IMR-90 (cell line): ENCODE measurements at regions not wholly inside any gene's neighbourhood (a gene's known extent, or its start where the extent isn't known, plus 50 kb on each side); places are given as distances from the start of the nearest gene placed in this dataset.

ENCODE experiments used
- ATAC-seq: fragments of 200-7000 bp; cut with Tn5 transposase; 2 replicates; pipeline ENCODE4 v1.9.1; 2020; ENCODE audit warnings: low read depth, mild to moderate bottlenecking, moderate library complexity
- BruUV-seq: library from RNA; stranded (reverse); fragments of 400-500 nt; replicated peaks from 2 replicates; lab custom pipeline; 2021; lab: Mats Ljungman, UMichigan
- CTCF ChIA-PET: fragments of 300-600 bp; formaldehyde crosslinking; extraction: SDS; loops from one replicate; lab custom pipeline; 2021; ENCODE audit warnings: antibody characterized with exemption; lab: Yijun Ruan, JAX
- POLR2A ChIA-PET: fragments of 300-600 bp; sonication (Branson Sonifier 250); formaldehyde crosslinking; loops from one replicate; lab custom pipeline; 2022; ENCODE audit warnings: antibody characterized with exemption; ENCODE audit not compliant: unreplicated experiment; lab: Charles Lee
- DNase-seq: peaks from one replicate; pipeline ENCODE4 v3.0.0; 2013
- H2AFZ ChIP-seq: replicated peaks from 2 replicates; pipeline ENCODE3; 2013; ENCODE audit warnings: low read length, mild to moderate bottlenecking; ENCODE audit not compliant: poor library complexity
- H2AK5ac ChIP-seq: 2 replicates; pipeline ENCODE4 v1.6.1; 2013; ENCODE audit warnings: low read depth, low read length, inconsistent platforms
- H2AK9ac ChIP-seq: replicated peaks from 2 replicates; pipeline ENCODE3; 2013; ENCODE audit warnings: mild to moderate bottlenecking, low read depth, low read length, moderate library complexity; ENCODE audit not compliant: poor library complexity
- H2BK120ac ChIP-seq: 2 replicates; pipeline ENCODE4 v1.6.1; 2013; ENCODE audit warnings: low read depth, low read length, inconsistent platforms
- H2BK15ac ChIP-seq: 3 replicates; pipeline ENCODE4 v1.6.1; 2013; ENCODE audit warnings: low read depth, low read length, inconsistent platforms
- H2BK20ac ChIP-seq: 2 replicates; pipeline ENCODE4 v1.6.1; 2013; ENCODE audit warnings: low read depth, mild to moderate bottlenecking, inconsistent platforms, low read length, moderate library complexity
- H2BK5ac ChIP-seq: 2 replicates; pipeline ENCODE4 v1.6.1; 2013; ENCODE audit warnings: mild to moderate bottlenecking, low read depth, low read length, inconsistent platforms; ENCODE audit not compliant: poor library complexity, severe bottlenecking
- H3K14ac ChIP-seq: replicated peaks from 2 replicates; pipeline ENCODE4 v1.6.1; 2013; ENCODE audit warnings: low read depth, low read length, inconsistent platforms
- H3K18ac ChIP-seq: 2 replicates; pipeline ENCODE4 v1.6.1; 2013; ENCODE audit warnings: low read depth, low read length, control low read depth
- H3K23ac ChIP-seq: 2 replicates; pipeline ENCODE4 v1.6.1; 2013; ENCODE audit warnings: low read depth, low read length, inconsistent platforms
- H3K27ac ChIP-seq: 2 replicates; pipeline ENCODE4 v1.5.1; 2013; ENCODE audit warnings: mild to moderate bottlenecking, control low read depth, low read length; ENCODE audit not compliant: insufficient read depth
- H3K27me3 ChIP-seq: 2 replicates; pipeline ENCODE4 v1.6.1; 2013; ENCODE audit warnings: low read length; ENCODE audit not compliant: control insufficient read depth, insufficient read depth
- H3K36me3 ChIP-seq: 2 replicates; pipeline ENCODE4 v1.6.1; 2013; ENCODE audit warnings: low read length, mixed read lengths; ENCODE audit not compliant: control insufficient read depth, insufficient read depth
- H3K4ac ChIP-seq: 2 replicates; pipeline ENCODE4 v1.6.1; 2013; ENCODE audit warnings: low read depth, low read length, inconsistent platforms
- H3K4me1 ChIP-seq: 2 replicates; pipeline ENCODE4 v1.6.1; 2013; ENCODE audit warnings: low read length, mixed read lengths; ENCODE audit not compliant: control insufficient read depth, insufficient read depth
- H3K4me2 ChIP-seq: 2 replicates; pipeline ENCODE4 v1.6.1; 2013; ENCODE audit warnings: low read depth, mild to moderate bottlenecking, control low read depth, low read length, moderate library complexity
- H3K4me3 ChIP-seq: 2 replicates; pipeline ENCODE4 v1.5.1; 2013; ENCODE audit warnings: low read depth, mild to moderate bottlenecking, control low read depth, low read length, moderate library complexity; ENCODE audit not compliant: insufficient read depth
- H3K56ac ChIP-seq: 2 replicates; pipeline ENCODE4 v1.6.1; 2013; ENCODE audit warnings: low read length, inconsistent platforms; ENCODE audit not compliant: insufficient read depth; ENCODE audit errors: extremely low read depth
- H3K79me1 ChIP-seq, 2 experiments: 2 replicates each; pipeline ENCODE4 v1.6.1; 2013; ENCODE audit warnings: low read length in 2 of 2, inconsistent platforms in 1 of 2, low read depth in 1 of 2
- H3K9ac ChIP-seq: 2 replicates; pipeline ENCODE4 v1.6.1; 2013; ENCODE audit warnings: low read depth, low read length, control low read depth
- H3K9me1 ChIP-seq: 2 replicates; pipeline ENCODE4 v1.6.1; 2013; ENCODE audit warnings: low read length, inconsistent platforms; ENCODE audit not compliant: insufficient read depth
- H3K9me3 ChIP-seq: 2 replicates; pipeline ENCODE4 v1.6.1; 2013; ENCODE audit warnings: low read length; ENCODE audit not compliant: control insufficient read depth, insufficient read depth
- H4K20me1 ChIP-seq: 2 replicates; pipeline ENCODE4 v1.6.1; 2013; ENCODE audit warnings: low read length, inconsistent platforms; ENCODE audit not compliant: insufficient read depth
- H4K5ac ChIP-seq: 2 replicates; pipeline ENCODE4 v1.6.1; 2013; ENCODE audit warnings: mild to moderate bottlenecking, low read depth, low read length, control low read depth
- H4K8ac ChIP-seq, 2 experiments: 2 replicates each; pipeline ENCODE4 v1.6.1; 2013; ENCODE audit warnings: low read depth in 2 of 2, low read length in 2 of 2, control low read depth in 1 of 2, inconsistent platforms in 1 of 2
- H4K91ac ChIP-seq: 2 replicates; pipeline ENCODE4 v1.6.1; 2013; ENCODE audit warnings: low read depth, low read length, inconsistent platforms; ENCODE audit not compliant: insufficient read depth
- CEBPB ChIP-seq: IDR thresholded peaks from 2 replicates; pipeline ENCODE4 v1.6.1; 2012; ENCODE audit warnings: low read depth, low read length, improper control_type of control experiment
- WGBS, 2 experiments: methylation state at CpG; one replicate each; pipeline versions ENCODE4 v1.1.5 to v1.1.7; 2013; ENCODE audit warnings: missing lambda C conversion rate in 2 of 2; ENCODE audit not compliant: insufficient read length in 1 of 2; ENCODE audit errors: extremely low coverage in 2 of 2; 5-methylcytosine and 5-hydroxymethylcytosine counted together
- dilution Hi-C: fragments of 300-500 bp; cut with HindIII; formaldehyde crosslinking; loops from one replicate; pipeline ENCODE4 v1.14.3; 2018; ENCODE audit warnings: low sequenced_read_pairs; ENCODE audit not compliant: unreplicated experiment
- in situ Hi-C: fragments of 300-500 bp; cut with MboI; formaldehyde crosslinking; loops from 3 replicates; pipeline ENCODE4 v1.14.3; 2019; ENCODE audit warnings: low sequenced_read_pairs, inconsistent platforms, mixed read lengths
- intact Hi-C: fragments of 100-400 bp; cut with micrococcal nuclease; formaldehyde crosslinking; loops from 2 replicates; pipeline ENCODE4 v1.10.0; 2022

- Histone ChIP-seq H3K36me3 (no peaks in the 10 kb centered on the region), H2BK120ac (peak overlapping the region; percentile 73), H4K91ac (no peak overlapping the region; the same call in 1 of the 2 replicates), H4K20me1 (no peaks in the 10 kb centered on the region), H3K27ac (peak overlapping the region; percentile 65; the same call in 1 of the 2 replicates), H3K27me3 (no peaks in the 10 kb centered on the region), H2AK5ac (peak overlapping the region; percentile 67; the same call in 1 of the 2 replicates), H2BK20ac (peak overlapping the region; percentile 57; the same call in 1 of the 2 replicates), H4K5ac (peak overlapping the region; percentile 75; the same call in 1 of the 2 replicates), H3K9me3 (no peaks in the 10 kb centered on the region), H3K18ac (peak overlapping the region; percentile 89; the same call in 1 of the 2 replicates), H2AFZ (no peak overlapping the region), H4K8ac (peak overlapping the region in 1 of 2 experiments; percentile 24; a peak in 2 of 4 replicates), H3K9ac (no peak overlapping the region), H3K4me3 (no peak overlapping the region), H3K79me1 (no peaks in the 10 kb centered on the region), H3K14ac (0 out of 2 replicates have a peak overlapping the region, but pooled peaks have one; percentile 43), H3K56ac (no peak overlapping the region), H3K9me1 (0 out of 2 replicates have a peak, but pooled peaks cover 8% of the 10 kb centered on the region), H3K4me2 (no peak overlapping the region), H3K23ac (peak overlapping the region; percentile 68), H2AK9ac (no peak overlapping the region), H2BK5ac (peak overlapping the region; percentile 58), H2BK15ac (peak overlapping the region; percentile 23; the same call in 2 of the 3 replicates), H3K4me1 (peaks cover 8% of the 10 kb centered on the region; the same call in 1 of the 2 replicates), H3K4ac (peak overlapping the region; percentile 49)
- ATAC-seq (no peak), DNase-seq (no peak)
- BruUV-seq = no TSS peak
- intact Hi-C loops = no loop called here
- POLR2A ChIA-PET = no interaction called here
- no peak for TF ChIP-seq CEBPB
- dilution Hi-C loops = no loop called here
- no CpG with 5 or more reads among the region's 4 CpGs for WGBS, 2 experiments
- CTCF ChIA-PET = no interaction called here
- in situ Hi-C loops = no loop called here
Observed at GRCh38 chr20:4632876-4633275, 53.4 kb upstream of the PRNP start.
